BJ (cell line): ENCODE measurements at regions not wholly inside any gene's neighbourhood (a gene's known extent, or its start where the extent isn't known, plus 50 kb on each side); places are given as distances from the start of the nearest gene placed in this dataset.

Source experiments
- CTCF ChIA-PET: fragments of 350-600 bp; formaldehyde crosslinking; extraction: SDS; loops from one replicate; lab custom pipeline; 2021; ENCODE audit warnings: antibody characterized with exemption, inconsistent platforms; lab: Yijun Ruan, JAX
- POLR2A ChIA-PET: fragments of 300-600 bp; sonication (Branson Sonifier 250); formaldehyde crosslinking; extraction: SDS; loops from one replicate; lab custom pipeline; 2021; ENCODE audit warnings: antibody characterized with exemption; lab: Charles Lee
- DNase-seq: peaks from one replicate; pipeline ENCODE4 v3.0.0-alpha.2; 2011; ENCODE audit warnings: low read depth
- H3K27me3 ChIP-seq: 2 replicates; pipeline ENCODE4 v1.6.0; 2011; ENCODE audit warnings: low read length; ENCODE audit not compliant: control insufficient read depth, insufficient read depth
- H3K36me3 ChIP-seq: 2 replicates; pipeline ENCODE4 v1.5.1; 2011; ENCODE audit warnings: low read length; ENCODE audit not compliant: control insufficient read depth, insufficient read depth
- H3K4me3 ChIP-seq: 2 replicates; pipeline ENCODE4 v1.5.1; 2011; ENCODE audit warnings: low read depth, mild to moderate bottlenecking, control low read depth, low read length
- CTCF ChIP-seq: IDR thresholded peaks from 2 replicates; pipeline ENCODE4 v1.5.1; 2011; ENCODE audit warnings: low read depth, mild to moderate bottlenecking, control low read depth, inconsistent platforms, low read length, moderate library complexity; ENCODE audit not compliant: insufficient read depth

- no peaks in the 10 kb centered on the region for H3K27me3 ChIP-seq
- ChIA-PET POLR2A (no interaction called here), CTCF (no interaction called here)
- TF ChIP-seq CTCF, result no peak
- H3K36me3 ChIP-seq, result no peaks in the 10 kb centered on the region
- no peak overlapping the region for H3K4me3 ChIP-seq
- DNase-seq, result no peak
These were observed 67.8 kb downstream of the GP2 start for GRCh38 chr16:20259541-20259940.

- no peaks in the 10 kb centered on the region for H3K27me3 ChIP-seq
- ChIA-PET CTCF (no interaction called here), POLR2A (no interaction called here)
- no peak for DNase-seq
- no peak for TF ChIP-seq CTCF
- no peak overlapping the region for H3K4me3 ChIP-seq
- H3K36me3 ChIP-seq, result no peaks in the 10 kb centered on the region
These were observed 70.1 kb downstream of the GP2 start for GRCh38 chr16:20257234-20257633.

GRCh38 chr16:20255002-20255401 is 72.3 kb downstream of the GP2 start:
- ChIA-PET POLR2A (no interaction called here), CTCF (interaction anchor here (1.1 kb wide), 1 partner anchor 131 kb away, joined by 3 read pairs; no protein-coding TSS in a partner anchor)
- Histone ChIP-seq H3K36me3 (no peaks in the 10 kb centered on the region), H3K27me3 (no peaks in the 10 kb centered on the region), H3K4me3 (no peak overlapping the region)
- no peak for TF ChIP-seq CTCF
- DNase-seq, result no peak

- no peak for DNase-seq
- ChIA-PET POLR2A (no interaction called here), CTCF (no interaction called here)
- no peak for TF ChIP-seq CTCF
- H3K27me3 ChIP-seq, result no peaks in the 10 kb centered on the region
- H3K4me3 ChIP-seq, result no peak overlapping the region
- no peaks in the 10 kb centered on the region for H3K36me3 ChIP-seq
These were observed 73.5 kb downstream of the GP2 start for GRCh38 chr16:20253825-20254224.

- ChIA-PET CTCF (no interaction called here), POLR2A (no interaction called here)
- H3K36me3 ChIP-seq, result no peaks in the 10 kb centered on the region
- no peaks in the 10 kb centered on the region for H3K27me3 ChIP-seq
- no peak overlapping the region for H3K4me3 ChIP-seq
- DNase-seq, result no peak
- TF ChIP-seq CTCF, result no peak
These were observed 78.1 kb downstream of the GP2 start for GRCh38 chr16:20249211-20249610.
